GM19023 (cell line): ENCODE measurements at regions not wholly inside any gene's neighbourhood (a gene's known extent, or its start where the extent isn't known, plus 50 kb on each side); places are given as distances from the start of the nearest gene placed in this dataset.

Source experiments
- ATAC-seq: cut with Tn5 transposase; IDR thresholded peaks from one replicate; pipeline ENCODE4 v1.9.1; 2021; ENCODE audit warnings: mild to moderate bottlenecking, moderate library complexity; ENCODE audit not compliant: unreplicated experiment

DNA sequence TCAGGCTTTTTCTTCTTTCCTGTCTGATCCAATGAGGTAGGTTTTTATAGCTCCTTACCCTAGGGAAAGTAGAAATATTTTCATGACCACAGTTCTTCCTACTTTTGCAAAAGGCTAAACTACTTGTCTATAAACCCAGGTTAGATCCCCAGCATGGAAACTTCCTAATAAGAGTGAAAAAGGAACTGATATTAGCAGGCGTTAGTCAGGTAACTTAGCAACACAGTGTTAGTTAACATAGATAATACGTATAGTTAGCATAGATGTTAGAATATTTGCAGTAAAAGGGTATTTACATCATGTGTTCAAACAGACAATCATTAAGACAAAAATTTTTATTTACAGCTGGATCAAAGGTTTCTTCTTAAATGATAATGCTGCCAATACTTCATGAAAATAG lies 162.9 kb upstream of the DAB2 start:
- ATAC-seq, result no peak

DNA sequence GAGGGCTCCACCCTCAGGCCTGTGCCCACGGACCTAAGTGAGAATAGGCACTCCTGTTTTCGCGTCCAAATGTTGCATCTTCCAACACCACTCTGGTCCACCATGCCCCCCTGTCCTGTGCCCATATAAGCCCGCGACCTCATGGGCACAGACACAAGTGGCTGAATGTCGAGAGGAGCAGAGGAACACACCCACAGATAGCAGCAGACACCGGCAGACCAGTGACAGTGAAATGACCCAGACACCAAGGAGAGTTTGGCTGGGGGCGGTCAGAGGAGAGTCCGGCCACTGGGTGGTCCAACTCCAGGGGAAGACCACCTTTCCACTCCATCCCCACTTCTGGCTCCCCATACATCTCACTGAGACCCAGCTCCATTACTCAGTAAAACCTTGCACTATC lies 161.4 kb upstream of the DAB2 start:
- ATAC-seq, result no peak

DNA sequence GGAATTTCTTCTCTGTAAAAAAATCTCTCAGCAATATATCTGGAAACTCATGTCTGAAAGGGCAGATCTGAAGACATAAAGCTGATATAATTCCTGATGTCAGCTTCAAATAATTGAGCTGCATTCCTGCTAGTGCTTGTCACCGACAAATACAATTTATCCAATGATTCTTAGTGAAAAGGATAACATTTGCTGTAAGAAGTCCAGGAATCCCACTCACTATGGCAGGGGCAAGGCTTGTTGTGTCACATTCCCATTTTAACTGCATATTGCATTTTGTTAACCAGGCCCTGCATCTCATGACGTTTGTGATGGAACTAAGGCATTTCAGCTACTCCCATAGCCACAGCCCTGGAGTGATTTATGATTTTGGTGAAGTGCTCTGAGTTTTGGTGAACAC lies 160.1 kb upstream of the DAB2 start:
- no peak for ATAC-seq

DNA sequence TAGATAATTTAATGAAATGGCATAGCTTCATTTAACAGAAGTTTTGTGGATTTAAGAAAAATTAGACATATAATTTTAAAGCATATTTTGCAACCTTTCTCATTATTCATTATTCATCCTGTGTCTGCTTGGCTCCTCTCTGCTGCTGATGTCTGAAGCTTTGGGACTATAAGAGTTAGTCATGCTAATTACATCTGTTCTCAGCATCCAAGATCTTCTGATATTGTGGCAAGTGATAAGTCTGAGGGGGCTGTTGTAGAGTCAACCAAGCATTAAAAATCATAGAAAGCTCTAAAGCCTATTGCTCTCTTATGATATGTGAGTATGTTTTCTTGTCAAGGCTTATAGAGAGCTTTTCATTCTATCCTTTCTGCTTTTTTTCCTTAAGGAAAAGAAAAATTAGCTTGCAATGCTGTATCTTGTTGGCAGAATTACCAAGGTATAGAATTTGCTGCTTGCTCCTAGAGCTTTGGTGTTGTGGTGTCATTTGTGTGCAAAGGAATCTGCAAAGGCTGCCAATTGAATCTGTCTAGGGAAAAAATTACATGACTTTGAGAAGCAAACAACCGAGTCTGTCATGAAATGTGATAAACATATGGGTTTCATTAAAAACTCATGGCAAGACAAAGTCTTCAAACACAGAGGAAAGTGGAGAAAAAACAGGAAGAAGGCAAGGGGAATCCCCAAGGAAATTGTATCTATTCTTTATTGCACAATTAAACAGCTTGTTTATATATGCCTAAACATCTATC lies 156.1 kb upstream of the DAB2 start:
- no peak for ATAC-seq

DNA sequence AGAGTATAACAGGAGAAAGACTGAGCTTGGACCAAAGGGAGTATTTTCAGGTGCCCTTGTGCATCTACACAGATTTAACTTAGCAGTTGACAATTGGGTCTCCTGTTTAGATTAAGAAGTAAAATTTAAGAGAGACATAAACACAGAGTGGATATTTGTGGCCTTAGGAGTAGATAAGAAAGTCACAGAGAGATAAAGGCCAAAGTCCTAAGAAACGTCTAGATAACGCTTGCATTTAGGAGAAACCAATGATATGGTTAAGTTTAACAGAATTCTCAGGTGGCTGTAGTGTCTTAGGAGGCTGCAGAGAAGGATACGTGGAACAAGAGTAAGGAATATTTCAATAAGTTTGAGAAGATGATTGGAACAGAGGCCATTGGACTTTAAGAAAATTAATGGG lies 155.0 kb upstream of the DAB2 start:
- no peak for ATAC-seq

DNA sequence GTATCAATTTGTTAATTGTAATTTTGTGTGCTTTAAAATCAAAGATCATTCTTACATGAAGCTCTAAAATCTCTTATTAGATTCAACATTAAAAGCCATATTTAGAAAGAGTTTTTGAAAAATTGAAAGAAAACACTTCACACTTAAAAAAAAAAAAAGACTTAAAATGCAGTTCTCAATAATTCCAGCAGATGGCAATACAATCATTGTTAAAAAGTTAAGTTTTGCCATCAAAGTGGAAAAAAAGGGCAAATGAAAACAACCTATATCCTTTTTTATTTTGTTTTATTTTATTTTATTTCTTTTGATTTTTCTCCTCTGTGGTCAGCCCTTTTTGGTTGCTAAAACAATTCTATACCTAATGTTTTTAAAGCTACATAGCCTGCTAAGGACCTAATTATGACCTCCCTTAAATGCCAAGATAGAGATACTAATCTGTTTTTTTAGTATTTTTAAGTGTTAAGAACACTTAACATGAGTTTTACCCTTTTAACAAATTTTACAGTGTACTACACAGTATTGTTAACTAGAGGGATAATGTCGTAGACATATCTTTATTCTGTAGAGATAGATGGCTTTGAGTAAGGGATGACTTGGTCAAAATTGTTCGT lies 154.2 kb upstream of the DAB2 start:
- no peak for ATAC-seq

DNA sequence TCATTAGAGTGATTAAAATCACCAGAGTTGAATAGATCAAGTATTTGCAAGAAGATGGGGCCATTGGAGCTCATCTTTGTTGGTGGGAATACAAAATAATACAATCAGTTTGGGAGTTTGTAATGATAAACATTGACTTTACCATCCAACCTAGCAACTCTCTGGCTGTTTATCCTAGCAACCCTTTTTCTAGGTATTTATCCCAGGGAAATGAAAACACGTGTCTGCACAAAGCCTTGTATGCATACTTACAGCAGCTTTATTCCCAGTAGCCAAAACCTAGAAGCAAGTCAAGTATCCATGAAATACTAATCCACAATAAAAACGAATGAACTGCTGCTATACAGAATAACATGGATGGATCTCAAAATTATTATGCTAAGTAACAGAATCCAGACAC lies 152.7 kb upstream of the DAB2 start:
- ATAC-seq, result no peak

DNA sequence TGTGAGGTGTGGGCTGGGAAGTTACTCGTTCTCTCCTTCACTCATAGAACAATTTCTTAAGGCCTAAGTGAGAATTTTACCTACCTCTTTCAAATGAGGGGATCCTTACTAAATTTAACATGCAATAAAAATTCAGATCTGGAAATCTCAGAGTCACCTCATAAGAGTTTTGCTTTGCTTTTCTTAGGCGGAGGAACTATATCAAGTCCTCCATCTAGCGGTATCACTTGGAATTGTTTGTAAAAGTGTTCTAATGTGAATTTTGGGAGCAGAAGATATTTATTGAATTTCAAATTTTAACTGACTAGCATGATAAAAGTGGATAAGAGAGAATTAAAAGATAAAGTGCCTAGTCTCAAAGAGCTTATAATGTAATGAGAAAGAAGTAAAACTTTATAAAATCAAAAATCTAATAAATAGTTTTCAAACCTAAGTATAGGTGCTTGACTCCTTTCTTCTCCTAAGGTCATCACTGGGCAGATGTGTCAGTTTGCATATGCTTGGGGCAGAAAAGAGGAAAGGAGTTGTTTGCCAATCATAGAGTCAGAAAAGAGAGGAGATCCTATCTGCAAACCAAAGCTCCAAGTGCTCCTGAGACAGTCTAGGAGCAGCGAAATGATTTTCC lies 145.7 kb upstream of the DAB2 start:
- ATAC-seq, result no peak

DNA sequence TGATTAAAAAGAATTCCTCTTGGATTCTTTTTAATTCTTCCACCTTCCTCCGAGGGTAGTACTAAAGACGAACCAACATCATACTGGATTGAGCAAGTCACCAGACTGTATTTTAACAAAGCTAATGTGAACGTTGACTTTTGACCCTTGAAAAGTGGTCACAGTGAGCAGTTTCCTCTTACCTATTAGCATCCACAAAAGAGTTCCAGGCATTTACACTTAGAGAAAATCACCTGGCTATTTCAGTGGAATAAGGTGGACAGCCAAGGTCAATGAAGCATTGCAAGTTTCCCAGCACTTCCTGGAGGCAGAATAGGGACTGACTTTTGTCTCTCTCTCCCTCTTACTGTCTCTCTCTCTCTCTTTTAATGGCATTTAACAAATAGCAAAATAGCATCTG lies 145.1 kb upstream of the DAB2 start:
- ATAC-seq, result no peak

DNA sequence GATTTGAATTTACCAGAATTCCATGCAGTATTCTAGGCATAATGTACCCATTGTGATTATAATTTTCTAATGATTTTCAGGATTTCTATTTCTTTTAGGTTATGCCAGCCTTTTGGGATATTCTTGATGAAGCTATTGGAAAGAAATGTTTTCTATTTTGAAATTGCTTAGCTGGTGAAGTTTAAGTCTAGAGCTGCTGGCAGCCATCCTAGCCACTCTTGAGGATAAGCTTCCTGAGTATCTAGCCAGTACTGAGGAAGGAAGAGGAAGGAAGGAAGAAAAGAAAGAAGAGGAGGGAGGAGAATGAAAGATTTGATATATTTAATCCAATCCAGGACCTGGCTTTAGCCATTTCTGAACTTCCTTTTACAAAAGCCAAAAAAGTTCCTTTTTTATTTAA lies 142.1 kb upstream of the DAB2 start:
- no peak for ATAC-seq

DNA sequence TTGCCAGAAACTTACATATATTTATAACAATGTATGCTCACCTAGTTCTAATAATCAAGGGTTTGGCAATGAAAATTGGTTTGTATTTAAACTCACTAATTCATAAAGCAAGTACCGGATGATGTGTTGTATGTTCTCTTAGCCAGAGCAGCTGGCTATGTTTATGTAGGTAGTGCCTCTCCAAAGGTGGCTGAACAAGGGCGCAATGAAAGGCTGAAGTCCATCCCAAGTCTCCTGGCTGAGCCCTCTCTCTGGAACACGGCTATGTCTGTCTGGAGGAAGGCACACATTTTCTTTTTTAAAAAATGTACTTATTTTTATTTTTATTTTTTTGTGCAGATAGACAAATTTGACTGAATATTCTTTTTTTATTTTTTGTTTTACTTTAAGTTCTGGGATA lies 141.2 kb upstream of the DAB2 start:
- no peak for ATAC-seq

DNA sequence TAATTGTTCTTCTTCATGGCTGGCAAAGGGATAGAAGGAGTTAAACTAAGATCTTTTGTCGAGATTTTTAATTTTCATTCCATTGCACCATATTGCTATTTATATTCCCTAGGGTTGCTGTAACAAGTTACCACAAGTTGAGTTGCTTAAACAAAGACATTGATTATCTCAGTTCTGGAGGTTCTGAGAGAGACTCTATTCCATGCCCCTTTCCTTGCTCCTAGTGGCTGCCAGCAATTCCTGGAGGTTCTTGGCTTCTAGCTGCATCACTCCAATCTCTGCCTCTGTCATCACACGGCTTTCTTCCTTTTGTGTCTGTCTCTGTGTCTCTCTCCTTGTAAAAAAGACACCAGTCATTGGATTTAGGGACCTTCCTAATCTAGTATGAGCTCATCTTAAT lies 136.6 kb upstream of the DAB2 start:
- ATAC-seq, result no peak

DNA sequence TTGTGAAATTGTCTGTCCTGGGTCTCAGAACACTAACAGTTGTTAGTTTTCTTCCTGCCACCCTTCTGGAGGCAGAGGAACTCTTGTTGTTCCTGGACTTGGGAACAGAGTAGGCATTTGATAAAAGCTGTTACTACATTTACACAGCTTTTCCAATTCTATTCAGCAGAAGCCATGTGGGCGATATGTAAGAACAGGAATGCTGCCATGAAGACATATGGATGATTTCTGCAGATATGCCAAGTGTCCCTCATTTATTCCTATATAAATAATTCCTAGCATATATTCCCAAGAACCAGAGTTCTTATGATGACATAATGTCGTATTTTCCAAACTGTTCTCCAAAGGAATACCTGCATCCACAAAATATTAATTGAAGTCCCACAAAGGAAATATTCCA lies 135.9 kb upstream of the DAB2 start:
- ATAC-seq, result no peak

DNA sequence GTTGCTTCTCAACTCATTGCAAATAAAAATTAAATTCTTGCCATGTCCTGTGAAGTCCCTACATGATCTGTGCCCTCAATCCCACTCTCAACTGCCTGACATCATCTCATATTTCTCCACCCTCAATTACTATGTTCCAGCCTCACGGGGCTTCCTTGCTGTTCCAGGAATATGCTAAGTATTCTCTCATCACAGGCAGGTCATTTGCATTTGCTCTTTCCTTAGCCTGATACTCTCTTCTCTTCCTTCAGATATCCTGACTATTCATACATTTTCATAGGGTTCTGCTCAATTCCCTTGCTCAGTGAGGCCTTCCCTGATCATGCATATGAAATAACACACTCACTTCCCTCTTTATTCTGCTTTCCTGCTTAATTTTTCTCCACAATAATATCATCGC lies 135.1 kb upstream of the DAB2 start:
- ATAC-seq, result no peak

DNA sequence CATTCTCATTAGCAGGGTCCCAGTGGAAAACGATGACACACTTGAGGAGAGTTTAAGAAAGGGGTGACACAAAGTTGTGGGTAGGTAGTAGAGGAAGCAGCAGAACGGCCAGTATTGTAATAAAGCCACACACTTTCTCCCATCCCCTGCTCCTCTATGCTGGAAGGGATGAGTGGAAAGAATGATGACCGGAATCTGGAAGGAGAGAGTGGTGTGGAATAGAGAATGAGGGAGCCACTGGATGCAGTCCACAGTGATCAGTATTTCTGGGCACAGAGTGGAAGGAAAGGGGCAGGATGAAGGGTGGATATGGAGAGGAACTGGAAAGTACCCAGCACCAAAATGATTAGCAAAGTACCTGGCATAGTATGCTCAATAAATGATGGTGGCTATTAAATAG lies 133.8 kb upstream of the DAB2 start:
- no peak for ATAC-seq

DNA sequence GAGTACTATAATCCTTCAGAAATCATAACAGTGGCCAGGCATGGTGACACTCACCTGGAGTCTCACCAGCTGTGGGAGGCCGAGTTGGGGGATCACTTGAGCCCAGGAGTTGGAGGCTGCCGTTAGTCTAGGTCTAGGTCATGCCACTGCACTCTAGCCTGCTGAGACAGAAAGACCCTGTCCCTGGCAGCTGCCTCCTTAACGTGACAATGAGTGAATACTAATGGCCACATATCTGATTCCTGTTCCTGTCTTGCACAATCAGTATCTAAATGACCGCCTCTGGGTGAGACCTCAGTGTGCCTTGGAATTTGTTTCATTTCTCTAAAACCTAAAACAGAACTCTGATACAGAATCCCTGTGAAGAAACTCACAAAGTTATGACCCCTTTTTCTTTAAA lies 131.0 kb upstream of the DAB2 start:
- ATAC-seq, result no peak

DNA sequence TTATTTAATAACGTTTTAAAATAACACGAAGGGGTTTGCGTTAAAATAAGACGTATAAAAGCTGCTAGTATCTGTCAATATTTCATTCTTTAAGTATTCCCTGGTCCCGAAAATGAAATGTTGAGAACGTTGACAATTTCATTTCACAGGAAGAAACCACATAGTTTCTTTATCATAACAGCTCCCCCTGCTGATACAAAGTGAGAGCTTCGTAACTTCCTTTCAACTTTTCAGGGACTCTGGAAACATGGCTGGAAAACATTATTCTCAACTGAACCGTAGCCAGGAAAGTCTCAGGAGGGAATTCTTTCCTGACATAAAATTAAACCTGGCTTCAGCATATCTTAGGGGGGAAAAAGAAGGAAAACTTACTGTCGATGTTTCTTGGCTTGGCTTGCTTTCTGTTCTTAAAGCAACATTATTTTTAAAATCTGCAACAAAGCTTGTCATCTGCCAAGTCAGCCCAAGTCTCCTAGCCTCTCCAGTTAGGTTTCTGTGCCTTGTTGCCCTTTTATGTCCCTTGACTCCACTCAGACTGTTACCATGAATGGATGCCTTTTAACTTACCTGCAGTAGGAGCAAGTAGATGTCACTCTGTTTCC lies 122.9 kb upstream of the DAB2 start:
- ATAC-seq, result no peak

DNA sequence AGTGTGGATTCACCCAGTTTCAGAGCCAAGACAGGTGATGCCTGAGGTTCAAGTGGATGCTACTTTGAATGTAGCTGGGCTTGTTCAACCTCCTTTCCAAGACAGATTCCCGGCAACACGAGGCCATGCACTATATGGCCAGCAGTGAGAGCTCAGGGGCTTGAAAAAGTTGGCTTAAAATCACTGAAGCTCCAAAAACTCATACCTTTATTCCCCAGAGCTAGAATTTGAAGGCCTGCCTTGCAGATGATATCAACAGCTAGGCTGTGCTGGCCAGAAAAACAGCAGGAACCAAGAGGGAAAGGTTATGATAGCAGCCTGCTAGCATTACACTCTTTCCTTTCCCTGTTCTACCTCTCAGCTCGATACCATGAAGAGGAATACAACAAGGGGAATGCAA lies 120.2 kb upstream of the DAB2 start:
- no peak for ATAC-seq

DNA sequence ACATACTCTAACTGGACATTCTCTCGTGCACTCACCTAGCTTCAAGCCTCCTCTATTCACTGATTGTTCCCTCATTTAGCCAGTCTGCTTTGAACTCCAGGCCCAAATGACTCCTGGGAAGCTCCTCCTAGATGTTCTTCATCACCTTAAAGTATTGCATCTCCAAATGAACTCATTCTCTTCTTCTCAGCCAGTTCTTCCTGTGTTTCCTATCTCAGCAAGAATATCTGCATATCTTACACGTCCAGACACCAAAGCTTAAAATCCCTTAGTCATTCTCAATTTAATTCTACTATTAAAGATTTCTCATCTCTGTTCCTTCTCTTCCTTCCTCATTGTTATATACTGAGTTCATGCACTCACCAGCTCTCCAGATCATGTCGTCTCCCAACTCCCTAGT lies 118.6 kb upstream of the DAB2 start:
- no peak for ATAC-seq

DNA sequence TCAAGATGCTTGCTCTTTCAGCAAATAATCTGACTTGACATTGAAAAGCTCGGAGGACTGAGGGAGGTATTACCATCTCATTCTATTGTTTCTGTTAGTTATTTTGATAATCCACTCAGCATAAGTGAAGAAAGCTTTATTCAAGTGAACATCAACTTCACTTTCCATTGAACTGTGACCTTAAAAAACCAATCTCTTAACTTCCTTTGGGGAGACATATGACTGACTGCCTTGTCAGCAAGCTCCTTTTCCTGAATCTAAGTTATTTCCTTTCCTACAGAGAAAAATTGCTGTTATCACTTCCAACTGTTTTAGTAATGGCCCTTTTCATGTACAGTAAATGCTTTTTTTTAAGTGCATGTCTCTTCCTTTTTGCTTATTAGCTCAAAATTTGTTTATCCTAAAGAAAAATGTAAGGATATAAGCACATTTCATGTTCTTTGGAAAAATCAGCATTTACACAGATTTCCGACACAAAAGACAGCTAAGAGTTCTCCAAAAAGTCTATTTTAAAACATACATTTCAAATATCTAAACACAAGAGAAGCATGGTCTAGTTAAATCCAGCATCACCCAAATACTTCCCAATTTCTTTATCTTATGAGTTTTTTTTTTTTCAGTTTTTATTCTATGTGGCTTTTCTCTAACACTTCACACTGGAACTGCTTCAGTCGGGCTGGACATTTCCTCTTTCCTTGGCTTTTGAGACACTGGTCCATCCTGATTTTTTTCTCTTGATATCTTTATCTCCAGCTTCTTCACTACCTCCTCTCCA lies 117.9 kb upstream of the DAB2 start:
- no peak for ATAC-seq

DNA sequence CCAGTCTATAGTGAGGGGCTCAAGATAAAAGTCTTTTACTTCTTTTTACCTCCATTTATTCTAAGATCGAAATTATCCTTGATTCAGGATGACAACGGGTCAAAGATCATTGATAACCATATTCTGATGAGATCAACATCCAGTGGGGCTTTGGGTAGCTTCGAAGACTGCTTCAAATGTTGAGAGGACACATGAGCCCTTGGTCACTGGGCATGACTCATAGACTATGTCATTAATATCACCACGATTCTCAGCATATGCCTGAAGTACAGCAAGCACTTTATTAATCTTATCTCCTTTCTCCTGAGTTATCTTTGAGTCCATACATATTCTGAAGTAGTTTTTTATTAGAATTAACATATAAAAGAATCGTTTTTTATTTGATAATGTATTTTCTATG lies 117.1 kb upstream of the DAB2 start:
- ATAC-seq, result no peak
